Mesendoderm (in vitro differentiated cells): ENCODE measurements at regions not wholly inside any gene's neighbourhood (a gene's known extent, or its start where the extent isn't known, plus 50 kb on each side); places are given as distances from the start of the nearest gene placed in this dataset.

Experiments used
- DNase-seq: peaks from one replicate; pipeline ENCODE4 v3.0.0; 2013
- H2AK5ac ChIP-seq: 2 replicates; pipeline ENCODE4 v1.6.1; 2013; ENCODE audit warnings: low read length, inconsistent platforms
- H2BK120ac ChIP-seq: 2 replicates; pipeline ENCODE4 v1.6.1; 2013; ENCODE audit warnings: low read depth, mild to moderate bottlenecking, low read length, moderate library complexity, mixed read lengths
- H2BK15ac ChIP-seq: replicated peaks from 2 replicates; pipeline ENCODE4 v1.6.1; 2013; ENCODE audit warnings: low read depth, mild to moderate bottlenecking, moderate library complexity
- H2BK5ac ChIP-seq: 2 replicates; pipeline ENCODE4 v1.6.1; 2013; ENCODE audit warnings: low read length, inconsistent platforms
- H3K18ac ChIP-seq: 2 replicates; pipeline ENCODE4 v1.6.1; 2013; ENCODE audit warnings: mild to moderate bottlenecking, low read length, mixed read lengths
- H3K23ac ChIP-seq: one replicate; pipeline ENCODE4 v1.6.1; 2013; ENCODE audit warnings: low read length
- H3K27ac ChIP-seq: 2 replicates; pipeline ENCODE4 v1.5.1; 2013; ENCODE audit warnings: low read depth, mild to moderate bottlenecking, inconsistent platforms, low read length, moderate library complexity
- H3K27me3 ChIP-seq: 2 replicates; pipeline ENCODE4 v1.6.1; 2013; ENCODE audit warnings: low read length, control low read depth, mild to moderate bottlenecking, inconsistent platforms; ENCODE audit not compliant: insufficient read depth, poor library complexity
- H3K36me3 ChIP-seq: 2 replicates; pipeline ENCODE4 v1.6.1; 2013; ENCODE audit warnings: low read length, inconsistent platforms; ENCODE audit not compliant: control insufficient read depth, insufficient read depth
- H3K4ac ChIP-seq: one replicate; pipeline ENCODE4 v1.6.1; 2013; ENCODE audit warnings: low read depth, mild to moderate bottlenecking, low read length, moderate library complexity
- H3K4me1 ChIP-seq: 2 replicates; pipeline ENCODE4 v1.6.1; 2013; ENCODE audit warnings: low read depth, low read length, inconsistent platforms; ENCODE audit not compliant: control insufficient read depth
- H3K4me2 ChIP-seq: 2 replicates; pipeline ENCODE4 v1.6.1; 2013; ENCODE audit warnings: low read length
- H3K4me3 ChIP-seq: 2 replicates; pipeline ENCODE4 v1.5.1; 2013; ENCODE audit warnings: mild to moderate bottlenecking, low read length
- H3K56ac ChIP-seq: one replicate; pipeline ENCODE4 v1.6.1; 2013; ENCODE audit warnings: low read length
- H3K79me1 ChIP-seq: 2 replicates; pipeline ENCODE4 v1.6.1; 2013; ENCODE audit warnings: low read length, inconsistent platforms
- H3K79me2 ChIP-seq: 2 replicates; pipeline ENCODE4 v1.6.1; 2013; ENCODE audit warnings: mild to moderate bottlenecking, low read length; ENCODE audit not compliant: control insufficient read depth, insufficient read depth
- H3K9ac ChIP-seq: 2 replicates; pipeline ENCODE4 v1.6.1; 2013; ENCODE audit warnings: low read length, inconsistent platforms
- H4K5ac ChIP-seq: one replicate; pipeline ENCODE4 v1.6.1; 2013; ENCODE audit warnings: low read length
- H4K8ac ChIP-seq: one replicate; pipeline ENCODE4 v1.6.1; 2013; ENCODE audit warnings: low read depth, mild to moderate bottlenecking, control low read depth, low read length, moderate library complexity
- WGBS: extraction: QIAGEN DNeasy Blood & Tissue Kit; methylation state at CpG from one replicate; pipeline ENCODE4 v1.1.7; 2013; ENCODE audit warnings: low lambda C conversion rate, missing lambda C conversion rate; ENCODE audit not compliant: insufficient coverage; ENCODE audit errors: extremely low coverage; 5-methylcytosine and 5-hydroxymethylcytosine counted together

- H3K27ac ChIP-seq = no peak overlapping the region
- no peaks in the 10 kb centered on the region for H3K27me3 ChIP-seq
- no peak overlapping the region for H2BK120ac ChIP-seq
- no peak for DNase-seq
- no peak overlapping the region for H3K4me3 ChIP-seq
- no peak overlapping the region for H3K9ac ChIP-seq
- no peak overlapping the region for H2BK15ac ChIP-seq
- no peaks in the 10 kb centered on the region for H3K79me2 ChIP-seq
- no peak overlapping the region for H3K4ac ChIP-seq
- H3K4me2 ChIP-seq = no peak overlapping the region
- no peak overlapping the region for H4K8ac ChIP-seq
- no peak overlapping the region for H4K5ac ChIP-seq
- H3K79me1 ChIP-seq = no peaks in the 10 kb centered on the region
- H3K23ac ChIP-seq = no peak overlapping the region
- WGBS = no CpG with 5 or more reads among the region's 1 CpG
- H3K4me1 ChIP-seq = no peaks in the 10 kb centered on the region
- no peak overlapping the region for H3K56ac ChIP-seq
- H3K36me3 ChIP-seq = no peaks in the 10 kb centered on the region
- no peak overlapping the region for H2AK5ac ChIP-seq
- H2BK5ac ChIP-seq = no peak overlapping the region
- H3K18ac ChIP-seq = no peak overlapping the region
These were observed 213.6 kb upstream of the ZBED5 start for GRCh38 chr11:11071486-11071885.

GRCh38 chr11:11070976-11071375 lies 213.1 kb upstream of the ZBED5 start:
- H3K27ac ChIP-seq = no peak overlapping the region

GRCh38 chr11:11069841-11070835 lies 212.3 kb upstream of the ZBED5 start:
- Histone ChIP-seq H2BK15ac (no peak overlapping the region), H2BK5ac (no peak overlapping the region), H3K4me3 (no peak overlapping the region), H3K4ac (no peak overlapping the region), H3K79me2 (no peaks in the 10 kb centered on the region), H3K18ac (no peak overlapping the region), H3K79me1 (no peaks in the 10 kb centered on the region), H3K36me3 (no peaks in the 10 kb centered on the region), H3K23ac (no peak overlapping the region), H4K8ac (no peak overlapping the region), H2AK5ac (no peak overlapping the region), H3K27ac (no peak overlapping the region), H3K9ac (no peak overlapping the region), H3K27me3 (no peaks in the 10 kb centered on the region), H3K4me1 (no peaks in the 10 kb centered on the region), H2BK120ac (no peak overlapping the region), H4K5ac (no peak overlapping the region), H3K4me2 (no peak overlapping the region), H3K56ac (no peak overlapping the region)
- no peak for DNase-seq
- no CpG with 5 or more reads among the region's 9 CpGs for WGBS

More at GRCh38 chr11:11070976-11071375, 213.1 kb upstream of the ZBED5 start:
- Histone ChIP-seq H3K4me3 (no peak overlapping the region), H3K36me3 (no peaks in the 10 kb centered on the region), H3K56ac (no peak overlapping the region), H4K5ac (no peak overlapping the region), H2BK120ac (no peak overlapping the region), H3K18ac (no peak overlapping the region), H4K8ac (no peak overlapping the region), H2BK15ac (no peak overlapping the region), H3K4me2 (no peak overlapping the region), H3K4ac (no peak overlapping the region), H2AK5ac (no peak overlapping the region), H3K9ac (no peak overlapping the region), H3K79me1 (no peaks in the 10 kb centered on the region), H3K79me2 (no peaks in the 10 kb centered on the region), H3K4me1 (no peaks in the 10 kb centered on the region), H3K27me3 (no peaks in the 10 kb centered on the region), H3K23ac (no peak overlapping the region), H2BK5ac (no peak overlapping the region)
- no CpG with 5 or more reads among the region's 9 CpGs for WGBS
- no peak for DNase-seq

- no peaks in the 10 kb centered on the region for H3K79me2 ChIP-seq
- H3K4me2 ChIP-seq = no peak overlapping the region
- no peak overlapping the region for H3K27ac ChIP-seq
- no peak for DNase-seq
- no peak overlapping the region for H3K9ac ChIP-seq
- H3K79me1 ChIP-seq = no peaks in the 10 kb centered on the region
- H4K8ac ChIP-seq = no peak overlapping the region
- H3K23ac ChIP-seq = no peak overlapping the region
- H3K27me3 ChIP-seq = no peaks in the 10 kb centered on the region
- H2BK15ac ChIP-seq = no peak overlapping the region
- no peak overlapping the region for H3K4ac ChIP-seq
- H2AK5ac ChIP-seq = no peak overlapping the region
- H4K5ac ChIP-seq = no peak overlapping the region
- H3K18ac ChIP-seq = no peak overlapping the region
- H3K4me1 ChIP-seq = no peaks in the 10 kb centered on the region
- H2BK5ac ChIP-seq = no peak overlapping the region
- H3K36me3 ChIP-seq = no peaks in the 10 kb centered on the region
- WGBS = no CpG with 5 or more reads among the region's 4 CpGs
- H3K4me3 ChIP-seq = no peak overlapping the region
- no peak overlapping the region for H3K56ac ChIP-seq
- H2BK120ac ChIP-seq = no peak overlapping the region
These were observed 210.3 kb upstream of the ZBED5 start for GRCh38 chr11:11068113-11068512.

- Histone ChIP-seq H2BK120ac (no peak overlapping the region), H3K4ac (no peak overlapping the region), H2BK15ac (no peak overlapping the region), H3K27me3 (no peaks in the 10 kb centered on the region), H3K4me3 (no peak overlapping the region), H3K4me1 (no peaks in the 10 kb centered on the region), H3K79me2 (no peaks in the 10 kb centered on the region), H2BK5ac (no peak overlapping the region), H2AK5ac (no peak overlapping the region), H3K18ac (no peak overlapping the region), H3K27ac (no peak overlapping the region), H3K79me1 (no peaks in the 10 kb centered on the region), H4K5ac (no peak overlapping the region), H3K56ac (no peak overlapping the region), H3K36me3 (no peaks in the 10 kb centered on the region), H3K9ac (no peak overlapping the region), H3K4me2 (no peak overlapping the region), H3K23ac (no peak overlapping the region), H4K8ac (no peak overlapping the region)
- no peak for DNase-seq
- WGBS = no CpG with 5 or more reads among the region's 4 CpGs
These were observed 207.5 kb upstream of the ZBED5 start for GRCh38 chr11:11065396-11065795.
